Hepatocyte (in vitro differentiated cells): ENCODE measurements at regions not wholly inside any gene's neighbourhood (a gene's known extent, or its start where the extent isn't known, plus 50 kb on each side); places are given as distances from the start of the nearest gene placed in this dataset.

ENCODE experiments used
- DNase-seq: peaks from one replicate; pipeline ENCODE4 v3.0.0-alpha.2; 2016; ENCODE audit warnings: low spot score
- H2AFZ ChIP-seq: fragments of 200-600 bp; sonication (generic); 2 replicates; pipeline ENCODE4 v1.6.0; 2016; ENCODE audit warnings: antibody characterized with exemption, mild to moderate bottlenecking
- H3K27ac ChIP-seq: fragments of 200-600 bp; sonication (generic); 2 replicates; pipeline ENCODE4 v1.5.1; 2016; ENCODE audit warnings: mild to moderate bottlenecking
- H3K27me3 ChIP-seq: fragments of 200-600 bp; sonication (generic); 2 replicates; pipeline ENCODE4 v1.6.1; 2016
- H3K36me3 ChIP-seq: fragments of 200-600 bp; sonication (generic); replicated peaks from 2 replicates; pipeline ENCODE4 v1.5.1; 2016; ENCODE audit warnings: low read depth; ENCODE audit not compliant: insufficient read depth
- H3K4me1 ChIP-seq: fragments of 200-600 bp; sonication (generic); 2 replicates; pipeline ENCODE4 v1.5.1; 2016; ENCODE audit warnings: mild to moderate bottlenecking, moderate library complexity; ENCODE audit not compliant: insufficient read depth
- H3K4me2 ChIP-seq: fragments of 200-600 bp; sonication (generic); 2 replicates; pipeline ENCODE4 v1.6.0; 2016
- H3K4me3 ChIP-seq: fragments of 200-600 bp; sonication (generic); 2 replicates; pipeline ENCODE4 v1.5.1; 2016; ENCODE audit warnings: mild to moderate bottlenecking
- H3K79me2 ChIP-seq: fragments of 200-600 bp; sonication (generic); 2 replicates; pipeline ENCODE4 v1.6.0; 2017; ENCODE audit warnings: mild to moderate bottlenecking
- H3K9me2 ChIP-seq: fragments of 200-600 bp; sonication (generic); replicated peaks from 2 replicates; pipeline ENCODE4 v1.6.0; 2017; ENCODE audit warnings: mild to moderate bottlenecking; ENCODE audit not compliant: insufficient read depth
- H3K9me3 ChIP-seq: fragments of 200-600 bp; sonication (generic); 2 replicates; pipeline ENCODE4 v1.5.1; 2016; ENCODE audit warnings: low read depth, mild to moderate bottlenecking
- H4K20me1 ChIP-seq: fragments of 200-600 bp; sonication (generic); 2 replicates; pipeline ENCODE4 v1.6.0; 2016; ENCODE audit warnings: mild to moderate bottlenecking; ENCODE audit not compliant: insufficient read depth, poor library complexity, severe bottlenecking
- EZH2 ChIP-seq: fragments of 200-600 bp; sonication (generic); IDR thresholded peaks from 2 replicates; pipeline ENCODE4 v1.6.1; 2016; ENCODE audit warnings: antibody characterized with exemption, mild to moderate bottlenecking, borderline replicate concordance
- EZH2phosphoT487 ChIP-seq: fragments of 200-600 bp; sonication (generic); IDR thresholded peaks from one replicate; pipeline ENCODE4 v1.6.1; 2018; ENCODE audit warnings: antibody characterized with exemption, mild to moderate bottlenecking, low read depth, moderate library complexity; ENCODE audit not compliant: unreplicated experiment, severe bottlenecking
- WGBS: methylation state at CpG from one replicate; pipeline ENCODE4 v1.1.6; 2016; ENCODE audit warnings: low lambda C conversion rate; ENCODE audit errors: missing lambda C conversion rate; 5-methylcytosine and 5-hydroxymethylcytosine counted together
- TF ChIP-seq, protein P1 (sequence below): fragments of 200-600 bp; sonication (generic); IDR thresholded peaks from 2 replicates; pipeline ENCODE4 v1.5.1; 2016; ENCODE audit warnings: antibody characterized with exemption, mild to moderate bottlenecking; ENCODE audit not compliant: poor library complexity

DNA sequence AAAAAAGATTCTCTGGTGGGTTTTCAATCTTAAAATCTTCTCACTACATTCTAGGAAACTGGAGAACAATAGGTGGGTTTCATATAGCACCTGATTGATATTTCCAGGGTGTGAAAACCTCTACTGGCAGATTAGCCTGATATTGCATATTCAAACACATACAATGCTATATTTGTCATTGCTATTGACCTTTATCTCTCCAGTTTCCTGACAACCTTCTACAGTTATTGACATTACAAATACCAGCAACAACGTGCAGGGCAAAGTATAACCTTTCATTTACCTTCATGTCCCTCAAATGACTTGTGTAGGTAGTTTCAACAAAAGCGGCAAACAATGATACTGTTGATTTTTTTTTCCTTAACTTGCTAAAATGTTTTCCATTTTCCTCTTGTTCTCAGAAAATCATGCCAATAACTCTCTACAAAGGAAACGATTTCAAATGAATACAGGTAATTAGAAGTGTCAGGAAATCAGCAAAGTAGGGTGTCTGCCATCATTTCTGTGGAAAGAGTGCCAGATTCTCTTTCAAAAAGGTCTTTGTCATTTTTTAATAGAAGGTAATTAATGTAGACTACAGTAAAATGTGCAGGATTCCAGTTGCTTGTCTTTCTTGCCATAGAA is 72.6 kb upstream of the CDIN1 start:
- WGBS, result 55% methylated on average over 3 of the region's 3 CpGs
- Histone ChIP-seq H4K20me1 (no peaks in the 10 kb centered on the region), H2AFZ (no peak overlapping the region), H3K79me2 (no peaks in the 10 kb centered on the region), H3K4me3 (no peak overlapping the region), H3K4me2 (no peak overlapping the region), H3K9me2 (no peaks in the 10 kb centered on the region), H3K4me1 (peaks cover 9% of the 10 kb centered on the region), H3K27me3 (no peaks in the 10 kb centered on the region), H3K9me3 (no peaks in the 10 kb centered on the region), H3K27ac (peak overlapping the region; percentile 18), H3K36me3 (no peaks in the 10 kb centered on the region)
- TF ChIP-seq EZH2, result no peak
- no peak for TF ChIP-seq EZH2phosphoT487
- TF ChIP-seq, protein P1, sequence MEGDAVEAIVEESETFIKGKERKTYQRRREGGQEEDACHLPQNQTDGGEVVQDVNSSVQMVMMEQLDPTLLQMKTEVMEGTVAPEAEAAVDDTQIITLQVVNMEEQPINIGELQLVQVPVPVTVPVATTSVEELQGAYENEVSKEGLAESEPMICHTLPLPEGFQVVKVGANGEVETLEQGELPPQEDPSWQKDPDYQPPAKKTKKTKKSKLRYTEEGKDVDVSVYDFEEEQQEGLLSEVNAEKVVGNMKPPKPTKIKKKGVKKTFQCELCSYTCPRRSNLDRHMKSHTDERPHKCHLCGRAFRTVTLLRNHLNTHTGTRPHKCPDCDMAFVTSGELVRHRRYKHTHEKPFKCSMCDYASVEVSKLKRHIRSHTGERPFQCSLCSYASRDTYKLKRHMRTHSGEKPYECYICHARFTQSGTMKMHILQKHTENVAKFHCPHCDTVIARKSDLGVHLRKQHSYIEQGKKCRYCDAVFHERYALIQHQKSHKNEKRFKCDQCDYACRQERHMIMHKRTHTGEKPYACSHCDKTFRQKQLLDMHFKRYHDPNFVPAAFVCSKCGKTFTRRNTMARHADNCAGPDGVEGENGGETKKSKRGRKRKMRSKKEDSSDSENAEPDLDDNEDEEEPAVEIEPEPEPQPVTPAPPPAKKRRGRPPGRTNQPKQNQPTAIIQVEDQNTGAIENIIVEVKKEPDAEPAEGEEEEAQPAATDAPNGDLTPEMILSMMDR, result no peak
- no peak for DNase-seq

DNA sequence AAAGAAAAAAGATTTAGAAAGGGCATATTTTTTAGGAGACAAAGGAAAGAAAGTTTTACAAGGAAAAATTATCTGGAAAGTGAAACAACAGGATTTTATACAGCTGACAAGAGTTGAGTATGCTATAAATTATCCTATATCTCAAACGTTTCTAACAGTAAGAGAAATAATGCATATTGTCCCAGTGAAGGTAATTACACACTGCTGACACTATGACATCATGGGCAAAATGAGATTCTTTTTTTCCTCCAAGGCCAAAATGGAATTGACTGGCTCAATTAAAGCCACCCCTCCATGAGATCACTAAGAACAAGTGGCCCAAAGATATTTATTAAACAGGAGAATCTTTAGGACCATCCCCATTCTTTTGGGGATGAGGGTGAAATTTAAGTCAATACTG is 72.0 kb upstream of the CDIN1 start:
- DNase-seq, result no peak
- H3K27me3 ChIP-seq, result no peaks in the 10 kb centered on the region
- H3K36me3 ChIP-seq, result no peaks in the 10 kb centered on the region
- H3K4me1 ChIP-seq, result peaks cover 8% of the 10 kb centered on the region
- no peak overlapping the region for H3K4me3 ChIP-seq
- no peaks in the 10 kb centered on the region for H3K9me2 ChIP-seq
- H3K4me2 ChIP-seq, result no peak overlapping the region
- TF ChIP-seq EZH2 (no peak), EZH2phosphoT487 (no peak)
- TF ChIP-seq, protein P1, result no peak
- H4K20me1 ChIP-seq, result no peaks in the 10 kb centered on the region
- H3K9me3 ChIP-seq, result no peaks in the 10 kb centered on the region
- 20% methylated on average over 1 of the region's 1 CpG for WGBS
- no peak overlapping the region for H2AFZ ChIP-seq
- no peaks in the 10 kb centered on the region for H3K79me2 ChIP-seq
- no peak overlapping the region for H3K27ac ChIP-seq

GRCh38 chr15:36511594-36511993 is 67.8 kb upstream of the CDIN1 start:
- no peaks in the 10 kb centered on the region for H3K9me2 ChIP-seq
- no peak overlapping the region for H3K4me2 ChIP-seq
- no peaks in the 10 kb centered on the region for H4K20me1 ChIP-seq
- H3K36me3 ChIP-seq, result no peaks in the 10 kb centered on the region
- H3K4me1 ChIP-seq, result no peaks in the 10 kb centered on the region
- no peak for TF ChIP-seq EZH2
- no peak overlapping the region for H3K4me3 ChIP-seq
- H3K79me2 ChIP-seq, result no peaks in the 10 kb centered on the region
- H3K9me3 ChIP-seq, result no peaks in the 10 kb centered on the region
- H3K27me3 ChIP-seq, result no peaks in the 10 kb centered on the region
- WGBS, result 97% methylated on average over 3 of the region's 3 CpGs
- no peak overlapping the region for H3K27ac ChIP-seq
- no peak for DNase-seq
- no peak overlapping the region for H2AFZ ChIP-seq

GRCh38 chr15:36517758-36518157 is 61.7 kb upstream of the CDIN1 start:
- Histone ChIP-seq H3K4me1 (no peaks in the 10 kb centered on the region), H3K79me2 (no peaks in the 10 kb centered on the region), H3K4me2 (no peak overlapping the region), H3K4me3 (no peak overlapping the region), H3K27me3 (no peaks in the 10 kb centered on the region), H3K27ac (no peak overlapping the region), H4K20me1 (no peaks in the 10 kb centered on the region), H2AFZ (no peak overlapping the region), H3K9me2 (no peaks in the 10 kb centered on the region), H3K9me3 (no peaks in the 10 kb centered on the region), H3K36me3 (no peaks in the 10 kb centered on the region)
- DNase-seq, result no peak
- WGBS, result 93% methylated on average over 1 of the region's 1 CpG
- TF ChIP-seq, protein P1, result no peak
- no peak for TF ChIP-seq EZH2
